ENCODE measurements at regions not wholly inside any gene's neighbourhood (a gene's known extent, or its start where the extent isn't known, plus 50 kb on each side); places are given as distances from the start of the nearest gene placed in this dataset.
"Not testable (repeated sequence)": the region's sequence is repeated elsewhere in the genome, so short reads cannot be mapped to it uniquely, and the experiment has no call there.

- DNase-seq (ENCODE audit: low spot score) = no peak
These were observed 127.8 kb upstream of the NETO1 start for GRCh38 chr18:72995558-72995957.

- no peak for DNase-seq (ENCODE audit: low spot score)
These were observed 125.5 kb upstream of the NETO1 start for GRCh38 chr18:72993250-72993649.

- no peak for DNase-seq (ENCODE audit: low spot score)
These were observed 123.6 kb upstream of the NETO1 start for GRCh38 chr18:72991379-72991778.

- not testable (repeated sequence) for DNase-seq (ENCODE audit: low spot score)
These were observed 119.8 kb upstream of the NETO1 start for GRCh38 chr18:72987570-72987969.

GRCh38 chr18:72986103-72986502 lies 118.3 kb upstream of the NETO1 start:
- no peak for DNase-seq (ENCODE audit: low spot score)

- DNase-seq (ENCODE audit: low spot score) = no peak
These were observed 117.9 kb upstream of the NETO1 start for GRCh38 chr18:72985686-72986085.

- DNase-seq (ENCODE audit: low spot score) = no peak
These were observed 116.5 kb upstream of the NETO1 start for GRCh38 chr18:72984290-72984689.

GRCh38 chr18:72973841-72974240 lies 106.1 kb upstream of the NETO1 start:
- no peak for DNase-seq (ENCODE audit: low spot score)

- no peak for DNase-seq (ENCODE audit: low spot score)
These were observed 97.8 kb upstream of the NETO1 start for GRCh38 chr18:72965616-72966015.

- DNase-seq (ENCODE audit: low spot score) = not testable (repeated sequence)
These were observed 90.4 kb upstream of the NETO1 start for GRCh38 chr18:72958195-72958594.

GRCh38 chr18:72948439-72948838 lies 80.7 kb upstream of the NETO1 start:
- DNase-seq (ENCODE audit: low spot score) = no peak

- no peak for DNase-seq (ENCODE audit: low spot score)
These were observed 75.0 kb upstream of the NETO1 start for GRCh38 chr18:72942766-72943165.

- DNase-seq (ENCODE audit: low spot score) = no peak
These were observed 73.2 kb upstream of the NETO1 start for GRCh38 chr18:72940986-72941385.

GRCh38 chr18:72940509-72940908 lies 72.7 kb upstream of the NETO1 start:
- DNase-seq (ENCODE audit: low spot score) = no peak

- DNase-seq (ENCODE audit: low spot score) = no peak
These were observed 68.0 kb upstream of the NETO1 start for GRCh38 chr18:72935744-72936143.

GRCh38 chr18:72922895-72923294 lies 55.1 kb upstream of the NETO1 start:
- DNase-seq (ENCODE audit: low spot score) = no peak

All from H4 (cell line).